ENCODE measurements at regions not wholly inside any gene's neighbourhood (a gene's known extent, or its start where the extent isn't known, plus 50 kb on each side); places are given as distances from the start of the nearest gene placed in this dataset.
A peak's percentile ranks its signal among the peaks of the same experiment; 100 is the strongest.

- Histone ChIP-seq H3K4me2 (ENCODE audit: control insufficient read depth, insufficient read depth) (no peak overlapping the region), H3K4me3 (no peak overlapping the region), H3K9ac (ENCODE audit: control insufficient read depth, insufficient read depth, low read length) (no peak overlapping the region), H2AFZ (ENCODE audit: control insufficient read depth, low read depth, low read length) (no peak overlapping the region), H3K27ac (ENCODE audit: control insufficient read depth, insufficient read depth) (no peak overlapping the region), H3K27me3 (replicated peaks in 1 of 2; ENCODE audit: control insufficient read depth in 2 of 2, insufficient read depth in 2 of 2, low read length in 1 of 2) (no peaks in the 10 kb centered on the region), H3K79me2 (ENCODE audit: control insufficient read depth, insufficient read depth, low read length) (no peaks in the 10 kb centered on the region), H3K36me3 (ENCODE audit: control insufficient read depth in 2 of 2, insufficient read depth in 2 of 2, low read length in 1 of 2) (no peaks in the 10 kb centered on the region), H4K20me1 (ENCODE audit: control insufficient read depth, insufficient read depth) (no peaks in the 10 kb centered on the region), H3K9me3 (replicated peaks; ENCODE audit: control insufficient read depth, insufficient read depth, low read length) (no peaks in the 10 kb centered on the region), H3K4me1 (ENCODE audit: control insufficient read depth, insufficient read depth, low read length) (peaks cover 6% of the 10 kb centered on the region; the same call in 1 of the 2 replicates)
- ChIA-PET SMC1A (ENCODE audit: uncharacterized antibody, unreplicated experiment) (no interaction called here), POLR2A (no interaction called here), CTCF (no interaction called here), RAD21 (ENCODE audit: unreplicated experiment) (no interaction called here)
- FAIRE-seq: no peak
- intact Hi-C loops (cut with micrococcal nuclease; ENCODE audit: unreplicated experiment): no loop called here
- no peak for TF ChIP-seq HDGF (IDR thresholded peaks at IDR 0.05)
- peak; percentile 77 for TF ChIP-seq ZBTB40 (IDR thresholded peaks at IDR 0.05; ENCODE audit: borderline replicate concordance)
- ATAC-seq: no peak
- in situ Hi-C loops (cut with MboI): no loop called here
- no TSS peak for BruUV-seq (replicated peaks)
- WGBS (ENCODE audit: insufficient coverage, insufficient replicate concordance, low lambda C conversion rate, missing lambda C conversion rate): 95% methylated on average over 1 of the region's 1 CpG
- no peak for DNase-seq (ENCODE audit: low read depth, low spot score)
These were observed 410.7 kb downstream of the SHISA9 start for GRCh38 chr16:13312063-13312462.

- H3K36me3 ChIP-seq (ENCODE audit: control insufficient read depth in 2 of 2, insufficient read depth in 2 of 2, low read length in 1 of 2): no peaks in the 10 kb centered on the region
- H3K27me3 ChIP-seq (replicated peaks in 1 of 2; ENCODE audit: control insufficient read depth in 2 of 2, insufficient read depth in 2 of 2, low read length in 1 of 2): no peaks in the 10 kb centered on the region
- RAD21 ChIA-PET (ENCODE audit: unreplicated experiment): interaction anchor here (1.3 kb wide), 1 partner anchor 125 kb away, joined by 3 read pairs; no protein-coding TSS in a partner anchor
- DNase-seq (ENCODE audit: low read depth, low spot score) (no peak), ATAC-seq (no peak), FAIRE-seq (no peak)
- CTCF ChIA-PET: no interaction called here
- TF ChIP-seq POU2F2 (IDR thresholded peaks at IDR 0.05; ENCODE audit: borderline replicate concordance, low read depth, low read length) (no peak), CHD2 (IDR thresholded peaks at IDR 0.05; ENCODE audit: borderline replicate concordance, low read depth, low read length) (no peak), YY1 (IDR thresholded peaks at IDR 0.05; ENCODE audit: low read depth, low read length) (no peak), EP300 (IDR thresholded peaks at IDR 0.05; ENCODE audit: borderline replicate concordance in 1 of 2, control insufficient read depth in 1 of 2, low read depth in 2 of 2, low read length in 2 of 2) (no peak), RBBP5 (conservative IDR thresholded peaks at IDR 0.05) (no peak), SIX5 (IDR thresholded peaks at IDR 0.05; ENCODE audit: low read depth, low read length, severe bottlenecking) (no peak), MAX (IDR thresholded peaks at IDR 0.05; ENCODE audit: low read depth, low read length) (no peak)
- in situ Hi-C loops (cut with MboI): no loop called here
- no peaks in the 10 kb centered on the region for H4K20me1 ChIP-seq (ENCODE audit: control insufficient read depth, insufficient read depth)
- H3K9ac ChIP-seq (ENCODE audit: control insufficient read depth, insufficient read depth, low read length): no peak overlapping the region
- intact Hi-C loops (cut with micrococcal nuclease; ENCODE audit: unreplicated experiment): no loop called here
- SMC1A ChIA-PET (ENCODE audit: uncharacterized antibody, unreplicated experiment): interaction anchor here (0.7 to 1.7 kb wide), 3 partner anchors 8 to 57 kb away, joined by 3 to 5 read pairs (median 4); no protein-coding TSS in a partner anchor
- BruUV-seq (replicated peaks): no TSS peak
- POLR2A ChIA-PET: interaction anchor here (0.5 kb wide), 1 partner anchor 748 kb away, joined by 4 read pairs; no protein-coding TSS in a partner anchor
- H3K9me3 ChIP-seq (replicated peaks; ENCODE audit: control insufficient read depth, insufficient read depth, low read length): no peaks in the 10 kb centered on the region
- no peak overlapping the region for H3K4me3 ChIP-seq
- peaks cover 3% of the 10 kb centered on the region; the same call in 1 of the 2 replicates for H3K4me1 ChIP-seq (ENCODE audit: control insufficient read depth, insufficient read depth, low read length)
- H2AFZ ChIP-seq (ENCODE audit: control insufficient read depth, low read depth, low read length): no peak overlapping the region
- H3K4me2 ChIP-seq (ENCODE audit: control insufficient read depth, insufficient read depth): no peak overlapping the region
- no peak overlapping the region for H3K27ac ChIP-seq (ENCODE audit: control insufficient read depth, insufficient read depth)
- H3K79me2 ChIP-seq (ENCODE audit: control insufficient read depth, insufficient read depth, low read length): no peaks in the 10 kb centered on the region
These were observed 412.0 kb downstream of the SHISA9 start for GRCh38 chr16:13313351-13313750.
